Cardiac muscle cell (in vitro differentiated cells and primary cell): ENCODE measurements at regions not wholly inside any gene's neighbourhood (a gene's known extent, or its start where the extent isn't known, plus 50 kb on each side); places are given as distances from the start of the nearest gene placed in this dataset.

ENCODE experiments used
- DNase-seq, 2 donors: peaks; one replicate each; pipeline versions ENCODE4 v3.0.0 to v3.0.0-alpha.2; 2010 to 2017; ENCODE audit warnings: low read depth in 1 of 2, low spot score in 1 of 2
- H3K27ac ChIP-seq: fragments of 200-600 bp; sonication (generic); 2 replicates; pipeline ENCODE4 v1.5.1; 2016
- H3K27me3 ChIP-seq: fragments of 200-600 bp; sonication (generic); 2 replicates; pipeline ENCODE4 v1.6.0; 2016; ENCODE audit warnings: control low read depth
- H3K36me3 ChIP-seq: fragments of 200-600 bp; sonication (generic); 2 replicates; pipeline ENCODE4 v1.5.1; 2016; ENCODE audit warnings: control low read depth
- H3K4me1 ChIP-seq: fragments of 200-600 bp; sonication (generic); 2 replicates; pipeline ENCODE4 v1.8.1; 2017; ENCODE audit warnings: low read depth, mild to moderate bottlenecking, mixed run types
- H3K4me3 ChIP-seq: fragments of 200-600 bp; sonication (generic); 2 replicates; pipeline ENCODE4 v1.5.1; 2016; ENCODE audit warnings: mild to moderate bottlenecking
- H3K9me3 ChIP-seq: fragments of 200-600 bp; sonication (generic); 2 replicates; pipeline ENCODE4 v1.5.1; 2017; ENCODE audit warnings: low read depth, mild to moderate bottlenecking, control low read depth
- TF ChIP-seq, protein P1 (sequence below): IDR thresholded peaks from 2 replicates; pipeline ENCODE4 v1.5.1; 2012; ENCODE audit warnings: low read depth, mild to moderate bottlenecking, low read length

DNA sequence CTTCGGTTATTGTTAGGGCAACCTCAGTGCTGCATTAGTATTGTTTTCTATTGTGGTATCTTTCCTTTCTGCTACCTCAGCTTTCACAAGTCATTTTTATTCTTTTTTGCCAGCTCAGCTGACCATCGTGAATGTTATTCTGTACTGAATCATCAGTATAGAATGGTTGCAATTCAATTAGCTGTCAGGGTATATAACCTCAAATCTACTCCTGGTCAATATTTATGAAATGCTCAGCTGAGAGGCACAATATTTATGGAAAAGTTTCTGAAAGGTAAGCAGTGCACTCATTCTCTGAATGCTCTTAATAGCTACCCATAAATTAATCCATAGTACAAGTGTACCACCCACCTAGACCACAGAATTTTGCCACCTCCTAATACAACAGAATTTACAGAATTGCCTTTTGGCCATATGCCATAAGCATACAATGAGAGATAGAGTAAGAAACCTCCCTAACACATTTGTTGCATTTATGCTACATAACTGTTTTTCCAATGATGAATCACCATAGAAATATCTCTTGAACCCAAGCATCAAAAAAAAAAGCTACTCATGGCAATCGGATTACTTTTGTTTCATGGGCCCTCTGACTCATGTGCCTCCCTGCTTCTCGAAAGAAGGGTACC lies 732.6 kb upstream of the CHRM3 start:
- Histone ChIP-seq H3K36me3 (no peaks in the 10 kb centered on the region), H3K27ac (no peak overlapping the region), H3K9me3 (no peaks in the 10 kb centered on the region), H3K27me3 (no peaks in the 10 kb centered on the region), H3K4me3 (no peak overlapping the region), H3K4me1 (no peaks in the 10 kb centered on the region)
- peak in 1 of 2 donors; percentile 56 for DNase-seq
- TF ChIP-seq, protein P1, sequence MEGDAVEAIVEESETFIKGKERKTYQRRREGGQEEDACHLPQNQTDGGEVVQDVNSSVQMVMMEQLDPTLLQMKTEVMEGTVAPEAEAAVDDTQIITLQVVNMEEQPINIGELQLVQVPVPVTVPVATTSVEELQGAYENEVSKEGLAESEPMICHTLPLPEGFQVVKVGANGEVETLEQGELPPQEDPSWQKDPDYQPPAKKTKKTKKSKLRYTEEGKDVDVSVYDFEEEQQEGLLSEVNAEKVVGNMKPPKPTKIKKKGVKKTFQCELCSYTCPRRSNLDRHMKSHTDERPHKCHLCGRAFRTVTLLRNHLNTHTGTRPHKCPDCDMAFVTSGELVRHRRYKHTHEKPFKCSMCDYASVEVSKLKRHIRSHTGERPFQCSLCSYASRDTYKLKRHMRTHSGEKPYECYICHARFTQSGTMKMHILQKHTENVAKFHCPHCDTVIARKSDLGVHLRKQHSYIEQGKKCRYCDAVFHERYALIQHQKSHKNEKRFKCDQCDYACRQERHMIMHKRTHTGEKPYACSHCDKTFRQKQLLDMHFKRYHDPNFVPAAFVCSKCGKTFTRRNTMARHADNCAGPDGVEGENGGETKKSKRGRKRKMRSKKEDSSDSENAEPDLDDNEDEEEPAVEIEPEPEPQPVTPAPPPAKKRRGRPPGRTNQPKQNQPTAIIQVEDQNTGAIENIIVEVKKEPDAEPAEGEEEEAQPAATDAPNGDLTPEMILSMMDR, result no peak

DNA sequence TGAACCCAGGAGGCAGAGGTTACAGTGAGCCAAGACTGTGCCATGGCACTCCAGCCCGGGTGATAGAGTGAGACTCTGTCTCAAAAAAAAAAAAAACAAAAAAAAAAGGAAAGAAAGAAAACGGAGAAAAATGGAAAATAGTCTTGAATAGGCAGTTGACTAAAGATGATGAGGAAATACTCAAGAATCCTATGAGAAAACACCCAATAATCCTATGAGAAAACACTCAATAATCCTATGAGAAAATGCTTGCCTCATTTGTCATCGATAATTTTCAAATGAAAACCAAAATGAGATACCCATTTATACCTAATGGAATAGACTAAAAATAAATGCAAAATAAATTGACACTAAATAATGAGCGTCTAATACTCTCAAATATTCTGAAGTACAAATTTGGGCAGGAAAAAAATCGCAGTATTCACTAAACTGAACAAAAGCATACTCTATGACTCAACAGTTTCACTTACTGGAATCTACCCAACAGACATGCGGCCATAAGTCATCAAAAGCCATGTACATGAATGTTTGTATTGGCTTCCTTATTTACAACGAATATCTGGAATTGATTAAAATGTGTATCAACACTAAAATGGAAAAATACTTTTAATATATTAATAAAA lies 733.9 kb upstream of the CHRM3 start:
- peak in 1 of 2 donors; percentile 79 for DNase-seq
- Histone ChIP-seq H3K4me1 (peaks cover 3% of the 10 kb centered on the region), H3K36me3 (no peaks in the 10 kb centered on the region), H3K27me3 (no peaks in the 10 kb centered on the region), H3K27ac (no peak overlapping the region), H3K4me3 (no peak overlapping the region), H3K9me3 (no peaks in the 10 kb centered on the region)
- TF ChIP-seq, protein P1, result no peak

DNA sequence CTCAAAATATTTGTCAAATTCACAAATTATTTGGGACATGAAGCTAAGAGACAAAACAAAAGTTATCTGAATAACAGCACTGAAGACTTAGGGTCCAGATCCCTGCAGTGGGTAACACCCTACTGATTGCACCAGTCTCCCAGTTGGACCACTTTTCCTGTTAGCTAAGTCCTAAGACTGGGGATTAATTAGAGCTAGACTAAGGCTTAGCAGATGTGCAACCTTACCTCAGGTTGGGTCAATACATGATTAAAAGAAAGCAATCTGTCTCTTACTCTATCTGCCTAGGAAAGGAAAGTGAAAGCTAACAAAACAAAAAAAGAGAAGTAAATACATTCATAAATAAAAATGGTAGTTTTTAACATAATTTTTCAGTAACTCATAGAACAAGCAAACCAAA lies 737.2 kb upstream of the CHRM3 start:
- Histone ChIP-seq H3K27ac (no peak overlapping the region), H3K9me3 (no peaks in the 10 kb centered on the region), H3K36me3 (no peaks in the 10 kb centered on the region), H3K4me3 (no peak overlapping the region), H3K27me3 (no peaks in the 10 kb centered on the region), H3K4me1 (peaks cover 7% of the 10 kb centered on the region)
- DNase-seq, result no peak
- TF ChIP-seq, protein P1, result no peak

DNA sequence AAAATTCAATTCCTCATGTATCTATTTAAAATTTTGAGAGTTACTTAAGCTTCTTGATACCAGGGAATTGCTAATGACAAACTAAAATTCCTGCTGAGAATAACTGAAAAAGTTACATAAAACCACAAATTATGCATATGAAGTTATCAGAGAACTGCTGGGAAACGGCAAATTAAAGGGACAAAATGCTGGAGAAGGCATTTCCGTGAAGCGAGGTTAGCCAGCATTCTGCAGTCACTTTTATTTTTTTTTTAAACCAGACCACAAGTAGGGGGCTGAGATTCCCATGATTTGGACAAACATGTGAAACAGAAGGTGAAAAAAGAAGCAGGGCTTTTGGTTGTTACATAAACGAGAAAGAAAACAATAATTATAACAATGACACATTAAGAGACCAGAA lies 737.6 kb upstream of the CHRM3 start:
- Histone ChIP-seq H3K27ac (peak overlapping the region; percentile 92), H3K4me1 (peaks cover 7% of the 10 kb centered on the region), H3K4me3 (no peak overlapping the region), H3K27me3 (no peaks in the 10 kb centered on the region), H3K9me3 (no peaks in the 10 kb centered on the region), H3K36me3 (no peaks in the 10 kb centered on the region)
- TF ChIP-seq, protein P1, result no peak
- DNase-seq, result peak in 1 of 2 donors; percentile 21

DNA sequence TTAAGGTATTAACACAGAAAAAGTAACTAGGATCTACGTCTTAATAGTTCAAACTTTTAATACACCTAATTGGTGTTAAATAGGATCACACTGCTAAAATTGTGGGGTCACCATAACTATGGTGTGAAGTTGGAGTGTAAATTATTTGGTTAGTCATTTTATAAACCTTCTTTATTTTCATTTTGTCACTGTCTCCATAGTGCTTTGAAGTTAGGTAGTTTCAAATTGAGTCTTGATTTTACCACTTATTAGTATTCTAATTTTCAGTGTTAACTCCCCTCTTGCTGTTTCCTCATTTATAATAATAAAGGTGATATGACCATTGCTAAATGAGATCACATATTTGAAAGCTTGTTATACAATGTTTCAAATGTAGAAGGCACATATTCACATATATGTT lies 738.1 kb upstream of the CHRM3 start:
- no peaks in the 10 kb centered on the region for H3K9me3 ChIP-seq
- H3K4me3 ChIP-seq, result no peak overlapping the region
- DNase-seq, result no peak
- H3K27me3 ChIP-seq, result no peaks in the 10 kb centered on the region
- peaks cover 7% of the 10 kb centered on the region for H3K4me1 ChIP-seq
- H3K27ac ChIP-seq, result peak overlapping the region; percentile 92
- no peaks in the 10 kb centered on the region for H3K36me3 ChIP-seq
- TF ChIP-seq, protein P1, result no peak
